SK-N-MC (cell line): ENCODE measurements at regions not wholly inside any gene's neighbourhood (a gene's known extent, or its start where the extent isn't known, plus 50 kb on each side); places are given as distances from the start of the nearest gene placed in this dataset.
"Not testable (repeated sequence)": the region's sequence is repeated elsewhere in the genome, so short reads cannot be mapped to it uniquely, and the experiment has no call there.

Experiments
- DNase-seq: peaks from one replicate; pipeline ENCODE4 v3.0.0-alpha.2; 2011; ENCODE audit warnings: low read depth, low spot score
- H3K27ac ChIP-seq: fragments of 200-600 bp; sonication (generic); 2 replicates; pipeline ENCODE4 v1.5.1; 2016; ENCODE audit warnings: mixed run types
- H3K36me3 ChIP-seq: fragments of 200-600 bp; sonication (generic); 2 replicates; pipeline ENCODE4 v1.6.1; 2017; ENCODE audit warnings: antibody characterized with exemption, low read length, mixed read lengths; ENCODE audit not compliant: insufficient read depth
- H3K4me3 ChIP-seq: fragments of 200-600 bp; sonication (generic); 2 replicates; pipeline ENCODE4 v1.5.1; 2016
- H3K9ac ChIP-seq: fragments of 200-600 bp; sonication (generic); 2 replicates; pipeline ENCODE4 v1.8.0; 2017; ENCODE audit warnings: mixed run types, mixed read lengths; ENCODE audit not compliant: insufficient read length
- H3K9me3 ChIP-seq: fragments of 200-600 bp; sonication (generic); 2 replicates; pipeline ENCODE4 v1.6.1; 2017; ENCODE audit warnings: low read depth, mild to moderate bottlenecking, antibody characterized with exemption, low read length, moderate library complexity, mixed read lengths
- EZH2 ChIP-seq: fragments of 200-600 bp; sonication (generic); IDR thresholded peaks from one replicate; pipeline ENCODE4 v1.6.1; 2017; ENCODE audit warnings: antibody characterized with exemption
- FOXP2 ChIP-seq: optimal IDR thresholded peaks from 2 replicates; pipeline ENCODE3; 2011; ENCODE audit warnings: mild to moderate bottlenecking, moderate library complexity; ENCODE audit not compliant: insufficient read depth; ENCODE audit errors: extremely low read length, control extremely low read depth
- POLR2AphosphoS5 ChIP-seq: IDR thresholded peaks from 2 replicates; pipeline ENCODE4 v1.6.1; 2012; ENCODE audit warnings: mild to moderate bottlenecking, low read depth, low read length, borderline replicate concordance

DNA sequence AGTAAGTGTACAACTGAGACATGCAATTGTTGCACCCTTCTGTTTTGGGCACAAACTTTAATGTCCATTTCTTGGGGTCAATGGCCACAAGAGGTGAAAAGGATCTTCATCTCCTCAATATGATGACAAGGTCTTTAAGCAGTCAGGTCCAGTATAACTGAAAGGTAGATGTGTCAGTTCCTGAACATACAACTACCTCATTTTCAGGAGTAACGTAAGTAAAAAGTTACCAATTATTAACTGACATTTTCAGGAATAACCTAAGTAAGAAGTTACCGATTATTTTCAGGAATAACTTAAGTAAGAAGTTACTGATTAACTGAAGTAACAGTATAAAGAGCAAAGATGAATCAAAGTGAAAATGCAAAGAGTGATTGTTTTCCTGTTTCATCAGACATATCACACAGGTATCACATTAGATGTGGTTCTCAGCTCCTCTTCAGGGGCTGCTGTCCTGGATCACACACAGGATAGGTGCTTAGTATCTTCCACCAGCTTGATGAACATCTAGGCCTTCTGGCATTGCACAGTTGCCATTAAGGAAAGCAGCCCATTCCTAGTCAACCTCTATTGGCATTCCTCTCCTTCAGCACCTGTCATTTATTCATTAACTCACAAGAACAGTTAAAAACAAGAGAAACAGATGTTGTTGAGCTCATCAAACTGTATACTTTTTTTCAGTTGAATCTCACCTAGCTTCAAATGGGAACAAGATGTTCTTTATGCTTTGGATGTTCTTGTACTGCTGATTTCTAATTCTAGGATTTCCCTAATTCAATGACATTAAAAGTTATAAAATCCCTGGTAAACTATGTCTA is 200.0 kb downstream of the FOXG1 start:
- TF ChIP-seq EZH2 (no peak), POLR2AphosphoS5 (no peak), FOXP2 (no peak)
- no peak overlapping the region for H3K4me3 ChIP-seq
- no peak for DNase-seq
- no peak overlapping the region for H3K27ac ChIP-seq
- H3K9me3 ChIP-seq, result no peaks in the 10 kb centered on the region
- no peaks in the 10 kb centered on the region for H3K36me3 ChIP-seq
- H3K9ac ChIP-seq, result no peak overlapping the region

- Histone ChIP-seq H3K36me3 (no peaks in the 10 kb centered on the region), H3K9ac (no peak overlapping the region), H3K9me3 (no peaks in the 10 kb centered on the region), H3K27ac (no peak overlapping the region), H3K4me3 (no peak overlapping the region)
- TF ChIP-seq FOXP2 (no peak), POLR2AphosphoS5 (no peak), EZH2 (no peak)
- no peak for DNase-seq
Observed at GRCh38 chr14:28975084-28975483, 208.5 kb downstream of the FOXG1 start.

DNA sequence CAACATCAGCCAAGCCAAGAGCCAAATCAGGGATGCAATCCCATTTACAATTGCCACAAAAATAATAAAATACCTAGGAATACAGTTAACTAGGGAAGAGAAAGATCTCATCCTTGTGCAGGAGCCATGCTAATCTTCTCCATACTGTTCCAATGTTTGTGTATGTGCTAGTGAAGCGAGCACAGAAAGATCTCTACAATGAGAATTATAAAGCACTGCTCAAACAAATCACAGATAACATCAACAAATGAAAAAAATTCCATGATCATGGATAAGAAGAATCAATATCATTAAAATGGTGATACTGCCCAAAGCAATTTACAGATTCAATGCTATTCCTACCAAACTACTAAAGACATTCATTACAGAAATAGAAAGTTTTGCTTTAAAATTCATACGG is 215.6 kb downstream of the FOXG1 start:
- no peaks in the 10 kb centered on the region for H3K36me3 ChIP-seq
- no peak overlapping the region for H3K9ac ChIP-seq
- no peak overlapping the region for H3K4me3 ChIP-seq
- no peaks in the 10 kb centered on the region for H3K9me3 ChIP-seq
- no peak for TF ChIP-seq POLR2AphosphoS5
- no peak for TF ChIP-seq FOXP2
- no peak for TF ChIP-seq EZH2
- H3K27ac ChIP-seq, result no peak overlapping the region
- DNase-seq, result no peak

DNA sequence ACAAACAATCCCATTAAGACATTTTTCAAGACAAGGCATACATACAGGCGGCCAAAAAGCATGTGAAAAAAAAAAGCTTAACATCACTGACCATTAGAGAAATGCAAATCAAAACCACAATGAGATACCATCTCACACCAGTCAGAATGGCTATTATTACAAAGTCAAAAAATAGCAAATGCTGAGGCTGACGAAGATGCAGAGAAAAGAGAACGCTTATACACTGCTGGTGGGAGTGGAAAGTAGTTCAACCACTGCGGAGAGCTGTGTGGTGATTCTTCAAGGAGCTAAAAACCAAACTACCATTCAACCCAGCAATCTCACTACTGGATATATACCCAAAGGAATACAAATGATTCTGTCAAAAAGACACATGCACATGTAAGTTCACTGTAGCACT is 216.7 kb downstream of the FOXG1 start:
- Histone ChIP-seq H3K9me3 (no peaks in the 10 kb centered on the region), H3K27ac (no peak overlapping the region), H3K36me3 (no peaks in the 10 kb centered on the region), H3K9ac (no peak overlapping the region), H3K4me3 (no peak overlapping the region)
- TF ChIP-seq POLR2AphosphoS5, result no peak
- no peak for TF ChIP-seq EZH2
- TF ChIP-seq FOXP2, result no peak
- DNase-seq, result no peak

DNA sequence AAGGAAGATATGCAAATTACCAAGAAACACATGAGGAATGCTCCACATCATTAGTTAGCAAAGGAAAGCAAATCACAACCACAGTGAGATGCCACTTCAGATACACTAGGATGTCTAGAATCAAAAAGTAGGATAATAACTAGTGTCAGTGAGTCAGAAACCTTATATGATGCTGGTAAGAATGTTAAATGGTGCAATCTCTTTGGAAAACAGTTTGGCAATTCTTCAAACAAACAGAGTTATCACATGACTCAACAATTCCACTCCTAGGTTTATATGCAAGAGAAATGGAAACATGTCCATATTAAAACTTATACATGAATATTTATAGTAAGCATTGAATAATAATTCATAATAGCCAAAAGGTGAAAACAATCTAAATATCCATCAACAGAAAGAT is 220.9 kb downstream of the FOXG1 start:
- no peaks in the 10 kb centered on the region for H3K36me3 ChIP-seq
- no peak for DNase-seq
- no peak overlapping the region for H3K27ac ChIP-seq
- no peak overlapping the region for H3K9ac ChIP-seq
- TF ChIP-seq FOXP2 (no peak), POLR2AphosphoS5 (no peak), EZH2 (no peak)
- no peaks in the 10 kb centered on the region for H3K9me3 ChIP-seq
- no peak overlapping the region for H3K4me3 ChIP-seq

GRCh38 chr14:28997196-28997595 is 230.6 kb downstream of the FOXG1 start:
- not testable (repeated sequence) for H3K27ac ChIP-seq, H3K36me3 ChIP-seq, H3K9ac ChIP-seq, H3K4me3 ChIP-seq, H3K9me3 ChIP-seq, DNase-seq

- no peak overlapping the region for H3K4me3 ChIP-seq
- no peaks in the 10 kb centered on the region for H3K9me3 ChIP-seq
- no peaks in the 10 kb centered on the region for H3K36me3 ChIP-seq
- H3K27ac ChIP-seq, result no peak overlapping the region
- TF ChIP-seq POLR2AphosphoS5 (no peak), EZH2 (no peak), FOXP2 (no peak)
- no peak for DNase-seq
- no peak overlapping the region for H3K9ac ChIP-seq
Observed at GRCh38 chr14:28999656-29000055, 233.1 kb downstream of the FOXG1 start.

DNA sequence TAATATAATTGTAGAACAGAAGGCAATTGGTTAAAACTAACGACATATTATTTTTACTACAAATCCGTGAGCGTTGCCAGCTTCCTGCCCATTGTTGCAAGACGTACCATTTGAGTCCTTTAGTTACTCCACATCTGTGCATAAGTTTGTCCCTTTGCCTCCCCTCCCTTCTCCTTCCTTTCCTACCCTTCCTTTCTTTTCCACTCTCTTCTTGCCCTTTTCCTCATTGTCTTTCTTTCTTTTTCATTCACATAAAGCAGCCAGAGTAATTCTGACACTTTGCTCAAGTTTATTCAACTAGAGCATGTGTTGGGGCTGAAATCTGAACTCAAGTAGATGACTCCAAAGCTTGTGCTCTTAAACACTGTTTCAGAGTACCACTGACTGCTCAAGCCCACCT is 239.1 kb downstream of the FOXG1 start:
- no peaks in the 10 kb centered on the region for H3K36me3 ChIP-seq
- TF ChIP-seq POLR2AphosphoS5 (no peak), FOXP2 (no peak), EZH2 (no peak)
- no peak overlapping the region for H3K4me3 ChIP-seq
- H3K27ac ChIP-seq, result no peak overlapping the region
- DNase-seq, result no peak
- no peak overlapping the region for H3K9ac ChIP-seq
- no peaks in the 10 kb centered on the region for H3K9me3 ChIP-seq

DNA sequence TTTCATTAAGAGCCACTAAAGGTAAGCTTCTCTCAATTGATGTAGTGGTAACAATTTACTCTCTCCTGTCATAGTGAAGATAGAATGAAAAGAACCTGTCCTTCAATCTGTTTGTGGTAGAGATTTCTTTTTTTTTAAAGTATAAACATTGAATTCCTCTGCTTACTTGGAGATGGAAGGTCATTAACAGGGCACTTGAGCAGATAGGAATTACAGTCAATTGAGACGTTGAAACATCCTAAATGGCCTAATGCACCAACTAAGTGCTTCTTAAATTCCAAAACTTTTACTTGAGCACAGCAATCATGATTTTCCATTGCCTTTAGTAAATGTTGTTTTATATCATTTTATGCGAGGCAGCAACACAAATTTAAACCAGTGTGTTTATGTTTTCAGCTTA is 241.4 kb downstream of the FOXG1 start:
- Histone ChIP-seq H3K27ac (no peak overlapping the region), H3K36me3 (no peaks in the 10 kb centered on the region), H3K9me3 (no peaks in the 10 kb centered on the region), H3K4me3 (no peak overlapping the region), H3K9ac (no peak overlapping the region)
- no peak for DNase-seq
- no peak for TF ChIP-seq FOXP2
- TF ChIP-seq EZH2, result no peak
